HG02885 (cell line): ENCODE measurements at regions not wholly inside any gene's neighbourhood (a gene's known extent, or its start where the extent isn't known, plus 50 kb on each side); places are given as distances from the start of the nearest gene placed in this dataset.
"Not testable (repeated sequence)": the region's sequence is repeated elsewhere in the genome, so short reads cannot be mapped to it uniquely, and the experiment has no call there.

Experiments used
- ATAC-seq: cut with Tn5 transposase; IDR thresholded peaks from one replicate; pipeline ENCODE4 v1.9.1; 2021; ENCODE audit warnings: mild to moderate bottlenecking; ENCODE audit not compliant: unreplicated experiment, poor library complexity

- no peak for ATAC-seq
Observed at GRCh38 chr11:39462506-39462905, 1996.9 kb downstream of the LRRC4C start.

- ATAC-seq, result no peak
Observed at GRCh38 chr11:39461066-39461465, 1998.4 kb downstream of the LRRC4C start.

GRCh38 chr11:39459606-39460005 lies 1999.8 kb downstream of the LRRC4C start:
- ATAC-seq, result no peak

GRCh38 chr11:39458481-39458880 lies 2001.0 kb downstream of the LRRC4C start:
- no peak for ATAC-seq

GRCh38 chr11:39443424-39444022 lies 2015.9 kb downstream of the LRRC4C start:
- ATAC-seq, result no peak

- ATAC-seq, result no peak
Observed at GRCh38 chr11:39442177-39442576, 2017.3 kb downstream of the LRRC4C start.

GRCh38 chr11:39435641-39436040 lies 2023.8 kb downstream of the LRRC4C start:
- ATAC-seq, result no peak

- ATAC-seq, result no peak
Observed at GRCh38 chr11:39434466-39434865, 2025.0 kb downstream of the LRRC4C start.

- ATAC-seq, result no peak
Observed at GRCh38 chr11:39432929-39433328, 2026.5 kb downstream of the LRRC4C start.

- no peak for ATAC-seq
Observed at GRCh38 chr11:39425226-39425625, 2034.2 kb downstream of the LRRC4C start.

GRCh38 chr11:39412117-39412516 lies 2047.3 kb downstream of the LRRC4C start:
- ATAC-seq, result no peak

GRCh38 chr11:39385911-39386310 lies 2073.5 kb downstream of the LRRC4C start:
- no peak for ATAC-seq

GRCh38 chr11:39374963-39375698 lies 2084.3 kb downstream of the LRRC4C start:
- peak; percentile 68 for ATAC-seq

- ATAC-seq, result no peak
Observed at GRCh38 chr11:39367534-39367933, 2091.9 kb downstream of the LRRC4C start.

GRCh38 chr11:39365809-39366436 lies 2093.5 kb downstream of the LRRC4C start:
- ATAC-seq, result no peak

GRCh38 chr11:39363571-39363970 lies 2095.9 kb downstream of the LRRC4C start:
- ATAC-seq, result no peak

GRCh38 chr11:39361557-39361956 lies 2097.9 kb downstream of the LRRC4C start:
- no peak for ATAC-seq

- no peak for ATAC-seq
Observed at GRCh38 chr11:39345834-39346442, 2113.5 kb downstream of the LRRC4C start.

- no peak for ATAC-seq
Observed at GRCh38 chr11:39341461-39341860, 2118.0 kb downstream of the LRRC4C start.

GRCh38 chr11:39333006-39333405 lies 2126.4 kb downstream of the LRRC4C start:
- not testable (repeated sequence) for ATAC-seq

- ATAC-seq, result no peak
Observed at GRCh38 chr11:39327302-39327701, 2132.2 kb downstream of the LRRC4C start.
